ENCODE measurements at regions not wholly inside any gene's neighbourhood (a gene's known extent, or its start where the extent isn't known, plus 50 kb on each side); places are given as distances from the start of the nearest gene placed in this dataset.

DNA sequence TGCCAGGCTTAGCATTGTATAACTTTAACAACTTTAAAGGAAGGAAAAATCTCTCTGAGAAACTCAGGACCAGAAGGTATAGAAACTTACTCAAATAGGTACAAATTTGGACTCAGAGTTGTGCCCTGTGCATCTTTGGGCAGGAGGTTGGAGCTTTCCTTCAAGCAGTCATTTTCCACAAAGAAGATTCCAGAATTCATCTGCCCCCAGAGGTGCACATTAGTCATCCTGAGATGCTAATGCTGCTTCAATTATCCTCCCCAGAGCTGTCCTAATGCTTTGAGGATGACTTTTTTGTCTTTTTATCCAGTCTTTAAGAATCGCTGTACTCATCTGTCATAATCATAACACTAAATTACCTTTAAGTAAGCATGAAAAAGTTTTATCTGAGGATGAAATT is 243.0 kb upstream of the WWC1 start:
- no peak for DNase-seq

GRCh38 chr5:168052686-168053085 is 238.8 kb upstream of the WWC1 start:
- DNase-seq, result no peak

GRCh38 chr5:168054091-168054490 is 237.4 kb upstream of the WWC1 start:
- no peak for DNase-seq

DNA sequence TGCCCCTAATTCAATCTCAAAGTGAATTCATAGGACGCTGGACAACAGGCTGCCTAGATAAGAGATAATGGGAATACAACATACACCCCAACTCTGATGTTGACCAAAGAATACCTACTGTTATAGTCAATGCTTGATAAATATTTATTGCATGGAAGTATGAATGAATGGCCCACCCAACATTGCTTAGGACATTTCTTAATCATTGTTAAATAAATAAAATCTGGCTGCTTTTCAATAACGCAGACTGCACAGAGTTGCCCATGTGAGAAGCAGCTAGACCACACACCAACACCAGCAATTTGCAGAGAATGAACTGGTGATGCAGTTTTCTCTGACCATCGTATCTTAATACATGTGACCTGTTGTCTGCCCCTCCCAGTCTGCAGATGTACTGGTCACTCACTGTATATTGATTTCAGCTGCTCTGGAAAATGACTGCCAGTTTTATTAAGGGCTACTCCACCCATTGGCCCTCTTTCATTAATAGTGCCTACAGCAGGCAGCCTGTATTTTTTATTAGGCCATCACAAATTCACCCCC is 236.2 kb upstream of the WWC1 start:
- DNase-seq, result no peak

DNA sequence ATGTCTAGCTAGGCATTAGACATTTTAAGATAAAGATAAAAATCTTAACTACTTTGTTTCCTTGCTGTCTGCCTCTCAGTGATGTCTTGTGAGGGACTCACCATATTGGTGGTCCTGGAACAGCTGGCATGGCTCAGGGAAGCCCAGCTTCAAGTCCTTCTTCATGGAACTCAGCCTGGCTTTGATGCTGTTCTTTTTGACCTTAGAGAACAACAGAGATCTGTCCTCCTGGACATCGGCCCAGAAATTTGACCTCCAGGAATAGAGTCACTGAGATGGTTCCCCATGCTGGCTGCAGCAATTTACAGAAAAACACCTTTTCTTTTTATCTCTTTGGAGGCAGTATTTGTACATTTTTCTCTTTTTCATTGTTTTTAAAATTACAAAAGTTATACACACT is 235.5 kb upstream of the WWC1 start:
- DNase-seq, result no peak

GRCh38 chr5:168056499-168057182 is 234.8 kb upstream of the WWC1 start:
- no peak for DNase-seq

DNA sequence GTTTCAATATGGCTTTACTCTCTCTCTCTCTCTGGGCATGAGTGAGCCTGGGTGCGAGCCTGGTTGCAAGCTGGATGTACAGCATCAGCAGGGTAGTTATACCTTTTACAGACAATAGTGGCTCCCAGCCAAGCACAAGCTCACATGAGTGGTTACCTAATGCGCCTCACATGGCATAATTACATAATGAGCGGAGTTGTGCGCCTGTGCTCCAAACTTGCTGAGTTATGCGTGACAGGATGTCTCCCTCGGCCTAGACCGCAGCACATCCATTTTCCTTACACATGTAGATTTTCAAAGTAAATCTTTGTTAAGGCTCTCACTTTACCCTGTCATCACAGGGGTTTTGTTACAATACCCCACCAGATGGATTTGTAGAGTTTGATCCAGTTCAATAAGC is 233.5 kb upstream of the WWC1 start:
- DNase-seq, result no peak

GRCh38 chr5:168059131-168059530 is 232.3 kb upstream of the WWC1 start:
- no peak for DNase-seq

- no peak for DNase-seq
These were observed 229.2 kb upstream of the WWC1 start for GRCh38 chr5:168062239-168062638.

DNA sequence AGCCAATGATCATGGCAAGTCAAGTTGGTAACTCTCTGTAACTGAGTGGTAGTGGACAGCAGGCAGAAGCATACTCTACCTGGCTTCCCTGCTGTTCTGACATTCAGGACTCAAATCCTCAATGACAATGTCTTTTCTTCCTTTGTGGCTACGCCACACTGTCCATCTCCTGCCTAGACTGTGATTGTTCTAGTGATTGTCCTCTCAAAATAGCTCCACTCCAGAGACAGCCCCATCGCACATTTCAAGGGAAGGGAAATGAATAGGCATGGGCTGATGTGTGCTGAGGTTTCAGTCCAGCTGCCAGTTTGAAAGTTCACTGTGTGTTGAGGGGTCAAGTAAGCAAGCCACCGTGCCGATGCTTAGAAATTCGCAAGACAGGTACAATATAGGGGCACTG is 227.0 kb upstream of the WWC1 start:
- DNase-seq, result no peak

DNA sequence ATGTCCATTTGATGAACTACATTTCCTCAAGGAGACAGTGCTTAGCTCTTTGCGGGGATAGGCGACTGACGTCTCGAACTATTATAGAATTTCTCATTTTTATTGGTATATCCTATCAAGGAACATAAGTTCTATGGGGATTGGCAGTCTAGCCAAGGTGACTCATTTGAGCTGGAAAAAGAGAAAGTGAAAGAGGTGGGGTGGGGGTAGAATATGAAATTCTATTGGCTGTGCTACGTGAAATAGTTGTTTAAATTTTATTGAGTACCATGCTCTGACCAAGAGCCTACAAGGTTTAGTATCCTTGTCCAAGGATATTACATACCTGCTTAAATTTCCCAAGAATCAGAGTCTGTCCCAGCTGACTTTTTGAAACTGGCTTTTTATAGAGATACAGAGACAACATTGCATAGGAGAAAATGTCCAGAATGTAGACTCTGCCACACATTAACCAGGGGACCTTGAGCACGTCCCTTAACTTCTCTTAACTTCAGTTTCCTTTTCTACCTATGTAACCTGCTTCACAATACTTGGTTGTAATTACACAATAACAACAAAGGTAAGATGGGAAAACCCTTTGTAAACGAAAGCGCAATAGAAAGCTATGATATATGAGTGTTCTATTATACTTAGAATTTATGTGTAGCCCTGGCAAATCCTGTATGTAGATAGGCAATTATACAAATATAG is 226.4 kb upstream of the WWC1 start:
- no peak for DNase-seq

DNA sequence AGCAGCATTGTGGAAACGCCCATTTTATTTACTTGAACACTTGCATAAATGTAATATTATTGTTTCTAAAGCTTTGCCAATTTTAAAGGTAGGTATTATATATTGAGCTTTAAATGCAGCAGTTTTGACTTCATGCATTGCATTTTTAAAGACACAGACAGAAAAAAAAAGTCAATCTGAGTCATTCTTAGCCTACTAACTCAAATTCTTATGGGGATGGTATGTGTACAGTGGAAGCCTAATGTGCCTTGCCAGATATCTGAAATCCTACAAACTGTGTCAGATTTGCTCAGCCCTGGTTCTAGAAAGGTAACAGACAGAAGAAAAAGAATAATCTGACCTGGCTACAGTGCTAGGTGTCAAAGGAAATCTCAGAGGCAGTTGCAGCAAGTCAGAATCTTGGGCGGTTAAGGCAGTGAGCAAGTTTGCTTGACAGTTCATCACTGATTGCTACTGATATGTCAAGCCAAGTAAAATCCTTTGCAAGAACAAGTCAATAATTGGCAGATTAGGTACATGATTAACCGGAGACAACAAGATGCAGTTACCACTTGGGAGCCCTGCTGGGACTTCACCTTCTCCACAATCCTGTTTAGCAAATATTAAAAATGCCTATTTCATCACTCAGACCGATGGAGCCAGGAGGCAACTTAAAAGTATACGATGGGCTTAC is 224.8 kb upstream of the WWC1 start:
- DNase-seq, result no peak

DNA sequence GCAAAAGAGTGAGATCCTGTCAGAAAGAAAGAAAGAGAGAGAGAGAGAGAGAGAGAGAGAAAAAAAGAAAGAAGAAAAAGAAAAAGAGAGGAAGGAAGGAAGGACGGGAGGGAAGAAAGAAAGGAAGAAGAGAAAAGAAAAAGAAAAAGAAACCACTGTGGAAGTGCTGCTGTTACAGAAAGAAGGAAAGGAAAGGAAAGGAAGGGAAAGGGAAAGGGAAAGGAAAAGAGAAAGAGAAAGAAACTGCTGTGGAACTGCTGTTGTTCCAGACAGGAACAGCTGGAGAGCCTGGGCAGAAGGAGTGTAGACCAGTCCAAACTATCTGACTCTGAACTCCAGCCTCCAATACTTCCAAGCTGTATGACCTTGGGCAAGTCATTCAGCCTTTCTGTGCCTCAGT is 220.7 kb upstream of the WWC1 start:
- no peak for DNase-seq

GRCh38 chr5:168072665-168073064 is 218.8 kb upstream of the WWC1 start:
- no peak for DNase-seq

- no peak for DNase-seq
These were observed 218.1 kb upstream of the WWC1 start for GRCh38 chr5:168073311-168073710.

DNA sequence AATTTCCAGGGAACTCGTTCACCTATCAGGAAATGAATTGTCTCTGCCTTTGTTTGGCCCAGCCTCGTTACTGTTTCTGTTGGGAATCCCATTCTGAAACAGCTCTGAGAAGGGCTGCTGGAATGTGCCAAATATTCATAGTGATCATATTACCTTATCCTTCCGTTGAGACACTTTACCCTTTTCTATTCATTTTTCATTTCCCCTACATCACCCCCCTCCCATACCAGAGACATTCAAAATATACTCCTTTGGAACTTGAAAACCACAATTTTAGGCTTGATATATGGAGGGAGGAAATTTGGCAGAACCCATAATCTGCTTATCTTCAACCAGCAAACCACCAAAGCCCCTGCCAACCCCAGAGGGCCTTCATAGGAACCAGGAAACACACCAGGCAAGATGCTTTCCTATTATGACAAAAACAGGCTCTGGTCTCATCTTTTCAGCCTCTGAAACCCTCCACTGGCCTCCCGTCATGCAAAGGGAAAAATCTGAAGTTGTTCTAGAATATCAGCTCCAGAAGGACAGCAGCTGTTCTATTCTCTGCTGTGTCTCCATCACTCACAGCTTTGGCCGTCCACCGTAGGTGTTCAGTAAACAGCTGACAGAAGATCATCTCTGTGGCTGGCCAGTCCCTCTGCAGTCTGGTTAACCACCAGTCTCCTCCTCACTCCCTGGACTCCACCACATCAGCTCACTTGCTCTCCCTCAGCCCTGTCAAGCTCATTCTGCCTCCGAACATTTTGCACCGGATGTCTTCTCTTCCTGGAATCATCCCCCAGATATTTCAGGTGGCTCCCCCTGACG is 217.2 kb upstream of the WWC1 start:
- no peak for DNase-seq

GRCh38 chr5:168075387-168075786 is 216.1 kb upstream of the WWC1 start:
- DNase-seq, result no peak

DNA sequence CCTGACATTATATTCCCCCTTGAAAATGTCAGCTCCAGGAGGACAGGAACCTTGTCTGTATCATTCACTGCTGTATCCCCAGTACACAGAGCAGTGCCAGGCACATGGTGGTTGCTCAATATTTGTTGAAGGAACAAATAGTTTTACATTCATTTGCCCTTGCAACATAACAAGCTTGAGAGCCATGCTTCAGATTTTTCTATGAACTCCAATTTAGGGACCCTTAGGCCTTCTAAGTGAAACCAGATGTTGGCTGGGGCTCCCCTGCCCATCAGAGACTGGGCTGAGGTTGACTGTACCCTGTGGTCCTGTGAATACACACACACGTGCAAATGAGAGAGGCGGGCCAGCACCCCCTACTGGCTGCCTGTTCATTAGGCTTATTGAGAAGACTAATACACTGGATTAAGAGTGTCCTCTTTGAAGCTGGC is 214.9 kb upstream of the WWC1 start:
- peak; percentile 19 for DNase-seq

DNA sequence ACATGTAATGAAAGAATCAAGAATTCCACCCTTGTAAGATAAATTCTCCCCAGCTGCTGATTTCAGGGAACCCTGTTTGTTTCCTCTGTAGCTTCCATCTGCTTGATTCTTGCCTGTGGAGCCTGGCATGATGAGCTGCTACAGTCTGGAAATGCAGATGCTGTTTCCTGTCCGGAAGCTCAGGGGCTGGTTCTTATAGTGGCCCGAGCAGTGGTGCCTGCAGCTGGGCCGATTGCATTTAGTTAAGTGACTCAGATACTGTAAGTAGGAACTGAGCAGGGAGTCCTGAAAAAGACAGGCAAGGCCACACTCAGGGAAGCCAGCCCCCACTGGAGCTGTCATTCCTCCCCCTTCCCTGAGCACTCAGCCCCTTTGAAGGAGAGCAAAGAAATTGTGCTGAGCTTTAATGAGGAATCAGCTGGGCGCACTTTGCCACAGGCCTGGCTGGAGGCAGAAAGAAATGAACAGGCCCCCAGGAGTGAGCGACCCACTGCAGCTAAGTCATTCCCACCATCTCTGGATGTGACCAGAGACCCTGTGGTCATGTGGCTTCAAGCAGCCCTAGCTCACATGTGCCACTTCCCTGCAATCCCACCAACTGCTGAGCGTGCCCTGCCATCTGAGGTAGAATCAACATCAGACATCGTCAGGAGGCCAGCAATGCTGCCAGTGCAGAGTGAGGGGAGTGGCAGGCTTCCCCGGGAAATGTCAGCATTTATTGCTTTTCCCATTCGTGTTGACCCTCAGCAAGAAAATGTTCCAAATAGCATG is 206.0 kb upstream of the WWC1 start:
- DNase-seq, result no peak

DNA sequence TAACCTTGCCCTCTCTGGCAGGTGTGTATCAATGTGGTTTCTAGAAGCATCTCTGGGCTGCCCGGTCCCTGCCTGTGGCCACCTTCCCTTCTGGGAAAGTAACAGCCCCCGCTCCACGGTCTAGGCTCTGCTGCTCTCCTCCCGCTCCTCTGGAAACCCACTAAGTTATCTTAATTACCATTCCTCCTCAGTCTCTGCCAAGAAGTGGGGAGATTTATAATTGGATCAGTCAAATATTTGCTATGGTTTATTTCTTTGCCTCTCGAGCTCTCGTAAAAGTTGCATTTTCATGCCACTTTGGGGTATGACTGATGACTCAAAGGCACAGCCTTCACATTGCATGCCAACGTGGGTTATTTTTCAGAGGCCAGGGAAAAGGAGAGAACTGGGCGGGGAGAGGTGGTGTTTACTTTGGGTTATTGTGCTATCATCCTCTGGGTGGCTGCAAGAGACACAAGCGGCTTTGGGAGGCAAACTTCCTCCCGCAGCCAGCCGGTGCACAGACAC is 205.3 kb upstream of the WWC1 start:
- DNase-seq, result no peak

- no peak for DNase-seq
These were observed 204.7 kb upstream of the WWC1 start for GRCh38 chr5:168086746-168087145.

Data from activated CD4-positive, alpha-beta T cell treated with anti-CD3 and anti-CD28 coated beads, Interleukin-10, Interleukin-2, amounts not matched to agents 100 ng/mL and 50 ng/mL, durations not matched to agents 16 hours and 8 hours (primary cell).